ENCODE measurements at regions not wholly inside any gene's neighbourhood (a gene's known extent, or its start where the extent isn't known, plus 50 kb on each side); places are given as distances from the start of the nearest gene placed in this dataset.

GRCh38 chr11:36722421-36722820, 124.4 kb upstream of the RAG2 start:
- Histone ChIP-seq H3K36me3 (ENCODE audit: control insufficient read depth, insufficient read depth, low read length) (no peaks in the 10 kb centered on the region), H3K4me3 (ENCODE audit: low read depth, low read length) (no peak overlapping the region), H3K27me3 (ENCODE audit: control insufficient read depth, insufficient read depth, low read length) (no peaks in the 10 kb centered on the region)
- ChIA-PET POLR2A (no interaction called here), CTCF (interaction anchor here (0.9 kb wide), 1 partner anchor 25 kb away, joined by 4 read pairs; no protein-coding TSS in a partner anchor)
- no peak for TF ChIP-seq CTCF (IDR thresholded peaks at IDR 0.05; ENCODE audit: insufficient read depth, low read depth, low read length)
- no peak for DNase-seq (ENCODE audit: low read depth)

- ChIA-PET CTCF (interaction anchor here (1.9 kb wide), 1 partner anchor 27 kb away, joined by 7 read pairs; no protein-coding TSS in a partner anchor), POLR2A (no interaction called here)
- Histone ChIP-seq H3K27me3 (ENCODE audit: control insufficient read depth, insufficient read depth, low read length) (no peaks in the 10 kb centered on the region), H3K36me3 (ENCODE audit: control insufficient read depth, insufficient read depth, low read length) (no peaks in the 10 kb centered on the region), H3K4me3 (ENCODE audit: low read depth, low read length) (no peak overlapping the region)
- no peak for DNase-seq (ENCODE audit: low read depth)
- TF ChIP-seq CTCF (IDR thresholded peaks at IDR 0.05; ENCODE audit: insufficient read depth, low read depth, low read length): no peak
Observed at GRCh38 chr11:36719358-36720107, 121.5 kb upstream of the RAG2 start.

- Histone ChIP-seq H3K27me3 (ENCODE audit: control insufficient read depth, insufficient read depth, low read length) (no peaks in the 10 kb centered on the region), H3K4me3 (ENCODE audit: low read depth, low read length) (no peak overlapping the region), H3K36me3 (ENCODE audit: control insufficient read depth, insufficient read depth, low read length) (no peaks in the 10 kb centered on the region)
- CTCF ChIA-PET: interaction anchor here (1.1 to 1.7 kb wide), 2 partner anchors 16 to 29 kb away, joined by 3 to 10 read pairs; no protein-coding TSS in a partner anchor
- no peak for TF ChIP-seq CTCF (IDR thresholded peaks at IDR 0.05; ENCODE audit: insufficient read depth, low read depth, low read length)
- no peak for DNase-seq (ENCODE audit: low read depth)
- POLR2A ChIA-PET: no interaction called here
Observed at GRCh38 chr11:36718451-36718850, 120.4 kb upstream of the RAG2 start.

- TF ChIP-seq CTCF (IDR thresholded peaks at IDR 0.05; ENCODE audit: insufficient read depth, low read depth, low read length): no peak
- no peak for DNase-seq (ENCODE audit: low read depth)
- ChIA-PET POLR2A (no interaction called here), CTCF (interaction anchor here (1.2 kb wide), 1 partner anchor 36 kb away, joined by 3 read pairs; no protein-coding TSS in a partner anchor)
- Histone ChIP-seq H3K27me3 (ENCODE audit: control insufficient read depth, insufficient read depth, low read length) (no peaks in the 10 kb centered on the region), H3K4me3 (ENCODE audit: low read depth, low read length) (no peak overlapping the region), H3K36me3 (ENCODE audit: control insufficient read depth, insufficient read depth, low read length) (no peaks in the 10 kb centered on the region)
Observed at GRCh38 chr11:36713715-36714114, 115.7 kb upstream of the RAG2 start.

GRCh38 chr11:36711104-36711825, 113.2 kb upstream of the RAG2 start:
- DNase-seq (ENCODE audit: low read depth): no peak
- POLR2A ChIA-PET: no interaction called here
- CTCF ChIA-PET: interaction anchor here (0.9 to 2.6 kb wide), 4 partner anchors 9 to 147 kb away, joined by 3 to 22 read pairs (median 6); no protein-coding TSS in a partner anchor
- no peaks in the 10 kb centered on the region for H3K27me3 ChIP-seq (ENCODE audit: control insufficient read depth, insufficient read depth, low read length)
- no peak for TF ChIP-seq CTCF (IDR thresholded peaks at IDR 0.05; ENCODE audit: insufficient read depth, low read depth, low read length)
- H3K36me3 ChIP-seq (ENCODE audit: control insufficient read depth, insufficient read depth, low read length): no peaks in the 10 kb centered on the region
- no peak overlapping the region for H3K4me3 ChIP-seq (ENCODE audit: low read depth, low read length)
